HEK293T (cell line): ENCODE measurements at regions not wholly inside any gene's neighbourhood (a gene's known extent, or its start where the extent isn't known, plus 50 kb on each side); places are given as distances from the start of the nearest gene placed in this dataset.

Experiments used
- CTCF ChIA-PET: fragments of 350-600 bp; formaldehyde crosslinking; extraction: SDS; loops from one replicate; lab custom pipeline; 2021; ENCODE audit warnings: antibody characterized with exemption, inconsistent platforms; lab: Yijun Ruan, JAX
- POLR2A ChIA-PET: fragments of 350-600 bp; formaldehyde crosslinking; extraction: SDS; loops from one replicate; lab custom pipeline; 2020; ENCODE audit warnings: antibody characterized with exemption, inconsistent platforms; lab: Yijun Ruan, JAX
- DNase-seq: peaks from one replicate; pipeline ENCODE4 v3.0.0; 2012; ENCODE audit warnings: mixed read lengths; ENCODE audit errors: extremely low spot score
- ARNT ChIP-seq: fragments of 450-650 bp; IDR thresholded peaks from 2 replicates; pipeline ENCODE4 v1.6.1; 2017; ENCODE audit warnings: mild to moderate bottlenecking
- BHLHE40 ChIP-seq: fragments of 450-650 bp; IDR thresholded peaks from 2 replicates; pipeline ENCODE4 v1.6.1; 2016; ENCODE audit warnings: mild to moderate bottlenecking, moderate library complexity, borderline replicate concordance
- CTBP1 ChIP-seq: fragments of 450-650 bp; IDR thresholded peaks from 2 replicates; pipeline ENCODE4 v1.6.1; 2016; ENCODE audit warnings: borderline replicate concordance
- ELF4 ChIP-seq: fragments of 450-650 bp; IDR thresholded peaks from 2 replicates; pipeline ENCODE4 v1.6.1; 2017; ENCODE audit warnings: antibody characterized with exemption
- FOXA1 ChIP-seq: fragments of 450-650 bp; IDR thresholded peaks from 2 replicates; pipeline ENCODE4 v1.6.1; 2016; ENCODE audit warnings: mild to moderate bottlenecking
- FOXK2 ChIP-seq: fragments of 450-650 bp; IDR thresholded peaks from 2 replicates; pipeline ENCODE4 v1.6.1; 2016; ENCODE audit warnings: mild to moderate bottlenecking
- FOXM1 ChIP-seq: fragments of 450-650 bp; IDR thresholded peaks from 2 replicates; pipeline ENCODE4 v1.6.1; 2017; ENCODE audit warnings: mild to moderate bottlenecking, borderline replicate concordance
- HDGF ChIP-seq: fragments of 450-650 bp; IDR thresholded peaks from 2 replicates; pipeline ENCODE4 v1.6.1; 2017; ENCODE audit warnings: antibody characterized with exemption, borderline replicate concordance
- L3MBTL2 ChIP-seq: fragments of 450-650 bp; conservative IDR thresholded peaks from 2 replicates; pipeline ENCODE4 v1.6.1; 2016; ENCODE audit warnings: mild to moderate bottlenecking
- LEF1 ChIP-seq: fragments of 450-650 bp; IDR thresholded peaks from 2 replicates; pipeline ENCODE4 v1.6.1; 2017; ENCODE audit warnings: mild to moderate bottlenecking, borderline replicate concordance
- NFRKB ChIP-seq: fragments of 450-650 bp; IDR thresholded peaks from 2 replicates; pipeline ENCODE4 v1.6.1; 2016; ENCODE audit warnings: mild to moderate bottlenecking, moderate library complexity
- PKNOX1 ChIP-seq: fragments of 450-650 bp; IDR thresholded peaks from 2 replicates; pipeline ENCODE4 v1.6.1; 2016
- SP1 ChIP-seq: fragments of 450-650 bp; IDR thresholded peaks from 2 replicates; pipeline ENCODE4 v1.6.1; 2017
- SUZ12 ChIP-seq: fragments of 450-650 bp; IDR thresholded peaks from 2 replicates; pipeline ENCODE4 v1.6.1; 2016; ENCODE audit warnings: mild to moderate bottlenecking
- TARDBP ChIP-seq: fragments of 450-650 bp; IDR thresholded peaks from 2 replicates; pipeline ENCODE4 v1.6.1; 2016
- ZNF384 ChIP-seq: fragments of 450-650 bp; IDR thresholded peaks from 2 replicates; pipeline ENCODE4 v1.6.1; 2016

- ChIA-PET POLR2A (no interaction called here), CTCF (interaction anchor here (0.6 to 1.2 kb wide), 2 partner anchors 29 to 300 kb away, joined by 3 to 4 read pairs; no protein-coding TSS in a partner anchor)
- TF ChIP-seq SP1 (no peak), TARDBP (no peak), BHLHE40 (no peak), FOXA1 (no peak), L3MBTL2 (no peak), ZNF384 (no peak), ARNT (no peak), FOXK2 (no peak), ELF4 (no peak)
- DNase-seq: no peak
These were observed 532.4 kb downstream of the CDH10 start for GRCh38 chr5:24112420-24112819.

- TF ChIP-seq CTBP1 (no peak), L3MBTL2 (no peak)
- ChIA-PET POLR2A (no interaction called here), CTCF (interaction anchor here (0.6 kb wide), 1 partner anchor 122 kb away, joined by 3 read pairs; no protein-coding TSS in a partner anchor)
- no peak for DNase-seq
These were observed 526.4 kb downstream of the CDH10 start for GRCh38 chr5:24118351-24118750.

DNA sequence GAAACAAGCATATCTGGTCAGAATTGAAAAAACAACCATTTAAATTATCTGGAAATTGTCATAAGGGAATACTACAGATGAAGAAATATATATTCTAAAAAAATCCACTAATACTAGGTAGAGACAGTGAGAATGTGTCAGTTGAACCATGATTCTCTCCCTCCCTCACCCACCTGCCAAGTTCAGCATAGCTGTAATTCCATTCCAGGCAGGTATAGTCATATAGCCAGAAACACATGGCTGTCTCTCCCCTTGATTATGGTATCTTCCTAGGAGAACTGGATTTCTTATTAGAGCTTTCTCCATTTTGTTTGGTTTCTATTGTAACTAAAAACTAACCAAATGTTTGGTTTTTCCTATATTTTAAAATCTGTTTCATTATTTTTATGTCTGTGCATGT is 509.2 kb downstream of the CDH10 start:
- TF ChIP-seq HDGF (no peak), PKNOX1 (no peak), ZNF384 (no peak), SUZ12 (no peak)
- CTCF ChIA-PET: no interaction called here
- POLR2A ChIA-PET: no interaction called here
- no peak for DNase-seq

GRCh38 chr5:24141046-24141445 is 503.7 kb downstream of the CDH10 start:
- no peak for DNase-seq
- TF ChIP-seq TARDBP: no peak
- CTCF ChIA-PET: no interaction called here
- POLR2A ChIA-PET: no interaction called here

DNA sequence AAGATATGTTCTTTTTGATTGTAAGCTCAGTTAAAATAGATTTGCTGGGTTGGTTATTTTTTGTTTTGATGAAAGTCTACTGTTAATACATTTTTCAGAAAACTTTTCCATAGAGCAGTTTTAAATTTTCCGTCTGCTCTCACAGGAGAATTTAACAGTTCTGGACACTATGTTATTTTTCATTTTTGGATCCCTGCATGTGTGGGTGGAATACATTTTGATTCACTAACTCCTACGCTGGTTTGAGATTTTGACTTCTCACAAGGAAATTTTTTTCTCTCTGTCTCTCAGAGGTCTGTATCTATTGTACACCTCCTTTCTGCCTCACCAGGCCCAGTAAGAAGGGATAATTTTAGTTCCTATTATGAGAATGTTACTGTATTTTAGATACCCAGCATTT is 502.4 kb downstream of the CDH10 start:
- no peak for DNase-seq
- ChIA-PET CTCF (no interaction called here), POLR2A (no interaction called here)
- TF ChIP-seq FOXK2 (no peak), FOXM1 (no peak), SP1 (no peak), FOXA1 (no peak), L3MBTL2 (no peak), ARNT (no peak), SUZ12 (no peak), HDGF (no peak), TARDBP (no peak), NFRKB (no peak), ELF4 (no peak), LEF1 (no peak), PKNOX1 (no peak), CTBP1 (no peak), ZNF384 (no peak)

DNA sequence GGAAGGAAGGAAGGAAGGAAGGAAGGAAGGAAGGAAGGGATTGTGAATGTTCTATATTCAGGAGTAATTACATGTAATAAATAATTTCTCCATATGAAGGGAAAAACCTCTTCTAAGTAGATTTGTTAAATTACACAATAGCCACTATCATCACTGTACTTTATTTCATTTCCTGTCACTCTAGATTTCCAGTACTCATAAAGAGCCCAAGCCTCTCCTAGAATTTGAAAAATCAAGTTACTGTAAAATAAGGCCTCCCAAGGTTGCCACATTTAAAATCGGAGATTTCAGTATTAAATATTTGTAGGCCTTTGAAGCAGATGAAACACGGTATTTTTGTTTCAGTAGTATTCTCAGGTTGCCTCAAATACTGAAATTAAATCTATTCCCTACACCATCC is 499.0 kb downstream of the CDH10 start:
- DNase-seq: no peak
- ChIA-PET POLR2A (no interaction called here), CTCF (no interaction called here)
- TF ChIP-seq FOXA1 (no peak), FOXM1 (no peak), ARNT (no peak)

- no peak for TF ChIP-seq NFRKB
- TF ChIP-seq L3MBTL2: no peak
- no peak for TF ChIP-seq ZNF384
- no peak for TF ChIP-seq PKNOX1
- no peak for TF ChIP-seq TARDBP
- TF ChIP-seq CTBP1: no peak
- no peak for TF ChIP-seq HDGF
- TF ChIP-seq SP1: no peak
- TF ChIP-seq LEF1: no peak
- no peak for TF ChIP-seq ARNT
- TF ChIP-seq FOXM1: no peak
- POLR2A ChIA-PET: no interaction called here
- DNase-seq: no peak
- CTCF ChIA-PET: no interaction called here
These were observed 483.2 kb downstream of the CDH10 start for GRCh38 chr5:24161559-24161958.

DNA sequence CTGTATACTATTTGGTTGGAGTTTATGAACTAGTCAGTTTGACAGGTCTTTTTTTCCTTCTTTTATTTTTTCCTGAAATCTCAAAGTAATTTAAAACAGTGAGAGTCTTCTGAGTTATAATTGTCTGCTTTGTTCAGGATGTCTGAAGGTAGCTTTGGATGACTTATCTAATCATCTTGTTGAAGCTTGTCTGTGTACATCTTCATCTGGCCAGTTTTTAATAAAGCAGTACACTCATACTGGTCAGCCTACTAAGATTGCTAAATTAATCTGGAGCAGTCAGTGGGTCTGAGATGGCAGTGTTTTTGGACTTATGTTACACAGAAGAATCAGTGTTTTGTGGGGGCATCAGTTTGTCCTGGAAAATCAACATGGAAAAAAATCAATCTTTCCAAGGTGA is 482.4 kb downstream of the CDH10 start:
- POLR2A ChIA-PET: no interaction called here
- CTCF ChIA-PET: no interaction called here
- DNase-seq: no peak
- no peak for TF ChIP-seq BHLHE40
- TF ChIP-seq NFRKB: no peak
- TF ChIP-seq FOXM1: no peak
- no peak for TF ChIP-seq LEF1
- TF ChIP-seq ELF4: no peak
- no peak for TF ChIP-seq ARNT
